ENCODE measurements at regions not wholly inside any gene's neighbourhood (a gene's known extent, or its start where the extent isn't known, plus 50 kb on each side); places are given as distances from the start of the nearest gene placed in this dataset.

DNA sequence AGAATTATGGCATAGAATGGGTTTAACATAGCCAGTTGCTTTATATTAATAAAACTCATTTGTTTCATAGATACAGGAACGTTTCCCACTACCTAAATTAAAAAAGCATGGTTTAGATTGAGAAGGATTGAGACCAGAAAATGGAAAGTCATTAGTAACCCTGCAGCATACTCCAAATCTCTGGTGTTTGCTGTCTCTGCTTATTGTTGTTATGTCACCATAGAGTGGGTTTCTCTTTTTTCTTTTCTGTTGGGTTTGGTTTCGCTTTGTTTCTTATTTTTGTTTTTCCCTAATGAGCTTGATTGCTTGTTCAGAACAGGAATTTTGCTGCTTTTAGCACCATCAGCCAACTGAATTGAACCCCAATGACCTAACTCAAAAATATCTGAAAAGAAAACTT, 1034.8 kb downstream of the MAT2B start:
- ChIA-PET POLR2A (interaction anchor here (0.9 to 1.0 kb wide), 2 partner anchors 8 to 20 kb away, joined by 3 read pairs; no protein-coding TSS in a partner anchor), CTCF (no interaction called here)
- H3K27ac Mint-ChIP-seq (ENCODE audit: low read depth, unreplicated experiment), result no peak overlapping the region
- TF ChIP-seq, protein P1, sequence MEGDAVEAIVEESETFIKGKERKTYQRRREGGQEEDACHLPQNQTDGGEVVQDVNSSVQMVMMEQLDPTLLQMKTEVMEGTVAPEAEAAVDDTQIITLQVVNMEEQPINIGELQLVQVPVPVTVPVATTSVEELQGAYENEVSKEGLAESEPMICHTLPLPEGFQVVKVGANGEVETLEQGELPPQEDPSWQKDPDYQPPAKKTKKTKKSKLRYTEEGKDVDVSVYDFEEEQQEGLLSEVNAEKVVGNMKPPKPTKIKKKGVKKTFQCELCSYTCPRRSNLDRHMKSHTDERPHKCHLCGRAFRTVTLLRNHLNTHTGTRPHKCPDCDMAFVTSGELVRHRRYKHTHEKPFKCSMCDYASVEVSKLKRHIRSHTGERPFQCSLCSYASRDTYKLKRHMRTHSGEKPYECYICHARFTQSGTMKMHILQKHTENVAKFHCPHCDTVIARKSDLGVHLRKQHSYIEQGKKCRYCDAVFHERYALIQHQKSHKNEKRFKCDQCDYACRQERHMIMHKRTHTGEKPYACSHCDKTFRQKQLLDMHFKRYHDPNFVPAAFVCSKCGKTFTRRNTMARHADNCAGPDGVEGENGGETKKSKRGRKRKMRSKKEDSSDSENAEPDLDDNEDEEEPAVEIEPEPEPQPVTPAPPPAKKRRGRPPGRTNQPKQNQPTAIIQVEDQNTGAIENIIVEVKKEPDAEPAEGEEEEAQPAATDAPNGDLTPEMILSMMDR (IDR thresholded peaks at IDR 0.05; ENCODE audit: unreplicated experiment), result no peak
- no peak for DNase-seq (ENCODE audit: unreplicated experiment)
- no TSS peak for BruUV-seq (replicated peaks)
- no peaks in the 10 kb centered on the region for H3K36me3 Mint-ChIP-seq (ENCODE audit: insufficient read depth, unreplicated experiment)
- H3K4me3 Mint-ChIP-seq (ENCODE audit: unreplicated experiment), result no peak overlapping the region
- H3K27me3 Mint-ChIP-seq (ENCODE audit: insufficient read depth, unreplicated experiment), result no peaks in the 10 kb centered on the region
- intact Hi-C loops (cut with micrococcal nuclease), result no loop called here
- no peaks in the 10 kb centered on the region for H3K9me3 Mint-ChIP-seq (ENCODE audit: unreplicated experiment)
- H3K4me1 Mint-ChIP-seq (ENCODE audit: insufficient read depth, unreplicated experiment), result no peaks in the 10 kb centered on the region

DNA sequence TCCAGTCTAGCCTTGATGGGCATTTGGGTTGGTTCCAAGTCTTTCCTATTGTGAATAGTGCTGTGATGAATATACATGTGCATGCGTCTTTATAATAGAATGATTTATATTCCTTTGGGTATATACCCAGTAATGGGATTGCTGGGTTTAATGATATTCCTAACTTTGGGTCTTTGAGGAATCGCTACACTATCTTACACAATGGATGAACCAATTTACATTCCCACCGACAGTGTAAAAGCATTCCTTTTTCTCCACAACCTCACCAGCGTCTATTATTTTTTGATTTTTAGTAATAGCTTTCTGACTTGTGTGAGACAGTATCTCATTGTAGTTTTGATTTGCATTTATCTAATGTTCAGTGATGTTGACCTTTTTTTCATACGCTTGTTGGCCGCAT, 1040.1 kb downstream of the MAT2B start:
- ChIA-PET CTCF (interaction anchor here (0.7 kb wide), 2 partner anchors 19 to 1686 kb away, joined by 3 to 4 read pairs; no protein-coding TSS in a partner anchor), POLR2A (interaction anchor here (0.9 kb wide), 1 partner anchor 12 kb away, joined by 4 read pairs; no protein-coding TSS in a partner anchor)
- Mint-ChIP-seq H3K9me3 (ENCODE audit: unreplicated experiment) (no peaks in the 10 kb centered on the region), H3K27me3 (ENCODE audit: insufficient read depth, unreplicated experiment) (no peaks in the 10 kb centered on the region), H3K36me3 (ENCODE audit: insufficient read depth, unreplicated experiment) (no peaks in the 10 kb centered on the region), H3K27ac (ENCODE audit: low read depth, unreplicated experiment) (no peak overlapping the region), H3K4me1 (ENCODE audit: insufficient read depth, unreplicated experiment) (no peaks in the 10 kb centered on the region), H3K4me3 (ENCODE audit: unreplicated experiment) (no peak overlapping the region)
- no peak for DNase-seq (ENCODE audit: unreplicated experiment)
- TF ChIP-seq, protein P1 (IDR thresholded peaks at IDR 0.05; ENCODE audit: unreplicated experiment), result no peak
- intact Hi-C loops (cut with micrococcal nuclease), result no loop called here
- BruUV-seq (replicated peaks), result no TSS peak

- Mint-ChIP-seq H3K36me3 (ENCODE audit: insufficient read depth, unreplicated experiment) (no peaks in the 10 kb centered on the region), H3K27me3 (ENCODE audit: insufficient read depth, unreplicated experiment) (no peaks in the 10 kb centered on the region), H3K4me1 (ENCODE audit: insufficient read depth, unreplicated experiment) (no peaks in the 10 kb centered on the region), H3K9me3 (ENCODE audit: unreplicated experiment) (no peaks in the 10 kb centered on the region), H3K27ac (ENCODE audit: low read depth, unreplicated experiment) (no peak overlapping the region), H3K4me3 (ENCODE audit: unreplicated experiment) (no peak overlapping the region)
- CTCF ChIA-PET, result no interaction called here
- intact Hi-C loops (cut with micrococcal nuclease), result no loop called here
- TF ChIP-seq, protein P1 (IDR thresholded peaks at IDR 0.05; ENCODE audit: unreplicated experiment), result no peak
- no TSS peak for BruUV-seq (replicated peaks)
- POLR2A ChIA-PET, result interaction anchor here (0.9 to 1.6 kb wide), 3 partner anchors 19 to 28 kb away, joined by 3 to 7 read pairs (median 3); no protein-coding TSS in a partner anchor
- no peak for DNase-seq (ENCODE audit: unreplicated experiment)
These were observed 1048.4 kb downstream of the MAT2B start for GRCh38 chr5:164553851-164554250.

- POLR2A ChIA-PET, result no interaction called here
- BruUV-seq (replicated peaks), result no TSS peak
- H3K27me3 Mint-ChIP-seq (ENCODE audit: insufficient read depth, unreplicated experiment), result no peaks in the 10 kb centered on the region
- H3K4me1 Mint-ChIP-seq (ENCODE audit: insufficient read depth, unreplicated experiment), result no peaks in the 10 kb centered on the region
- intact Hi-C loops (cut with micrococcal nuclease), result no loop called here
- TF ChIP-seq, protein P1 (IDR thresholded peaks at IDR 0.05; ENCODE audit: unreplicated experiment), result no peak
- DNase-seq (ENCODE audit: unreplicated experiment), result peak; percentile 77
- CTCF ChIA-PET, result no interaction called here
- no peak overlapping the region for H3K27ac Mint-ChIP-seq (ENCODE audit: low read depth, unreplicated experiment)
- H3K4me3 Mint-ChIP-seq (ENCODE audit: unreplicated experiment), result no peak overlapping the region
- no peaks in the 10 kb centered on the region for H3K9me3 Mint-ChIP-seq (ENCODE audit: unreplicated experiment)
- no peaks in the 10 kb centered on the region for H3K36me3 Mint-ChIP-seq (ENCODE audit: insufficient read depth, unreplicated experiment)
These were observed 1050.4 kb downstream of the MAT2B start for GRCh38 chr5:164555809-164556208.

Measured in MCF 10A (cell line).